Vagina (tissue), 2 donors: ENCODE measurements at regions not wholly inside any gene's neighbourhood (a gene's known extent, or its start where the extent isn't known, plus 50 kb on each side); places are given as distances from the start of the nearest gene placed in this dataset.
"Not testable (repeated sequence)": the region's sequence is repeated elsewhere in the genome, so short reads cannot be mapped to it uniquely, and the experiment has no call there.

Experiments used
- POLR2A ChIP-seq, 2 donors: fragments of 450-650 bp; IDR thresholded peaks; one replicate each; pipeline ENCODE4 v1.6.1; 2017; ENCODE audit warnings: antibody characterized with exemption in 2 of 2, mild to moderate bottlenecking in 2 of 2, moderate library complexity in 2 of 2
- TF ChIP-seq, protein P1 (sequence below), 3 experiments: fragments of 450-650 bp in 2 of 3; fragments of 200-600 bp in 1 of 3; sonication (generic) in 1 of 3; IDR thresholded peaks; one replicate each; pipeline ENCODE4 v1.5.1; 2017 to 2019; ENCODE audit warnings: antibody characterized with exemption in 3 of 3, mild to moderate bottlenecking in 2 of 3, moderate library complexity in 2 of 3

DNA sequence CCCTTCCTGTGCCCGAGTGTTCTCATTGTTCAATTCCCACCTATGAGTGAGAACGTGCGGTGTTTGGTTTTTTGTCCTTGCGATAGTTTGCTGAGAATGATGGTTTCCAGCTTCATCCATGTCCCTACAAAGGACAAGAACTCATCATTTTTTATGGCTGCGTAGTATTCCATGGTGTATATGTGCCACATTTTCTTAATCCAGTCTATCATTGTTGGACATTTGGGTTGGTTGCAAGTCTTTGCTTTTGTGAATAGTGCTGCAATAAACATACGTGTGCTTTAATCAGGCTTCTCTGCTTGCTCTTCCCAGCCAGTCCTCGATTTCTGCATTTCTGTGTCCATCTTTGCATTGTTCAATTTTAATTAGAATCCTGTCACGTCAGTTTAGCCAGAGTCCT lies 75.4 kb upstream of the DTNBP1 start:
- TF ChIP-seq, protein P1, sequence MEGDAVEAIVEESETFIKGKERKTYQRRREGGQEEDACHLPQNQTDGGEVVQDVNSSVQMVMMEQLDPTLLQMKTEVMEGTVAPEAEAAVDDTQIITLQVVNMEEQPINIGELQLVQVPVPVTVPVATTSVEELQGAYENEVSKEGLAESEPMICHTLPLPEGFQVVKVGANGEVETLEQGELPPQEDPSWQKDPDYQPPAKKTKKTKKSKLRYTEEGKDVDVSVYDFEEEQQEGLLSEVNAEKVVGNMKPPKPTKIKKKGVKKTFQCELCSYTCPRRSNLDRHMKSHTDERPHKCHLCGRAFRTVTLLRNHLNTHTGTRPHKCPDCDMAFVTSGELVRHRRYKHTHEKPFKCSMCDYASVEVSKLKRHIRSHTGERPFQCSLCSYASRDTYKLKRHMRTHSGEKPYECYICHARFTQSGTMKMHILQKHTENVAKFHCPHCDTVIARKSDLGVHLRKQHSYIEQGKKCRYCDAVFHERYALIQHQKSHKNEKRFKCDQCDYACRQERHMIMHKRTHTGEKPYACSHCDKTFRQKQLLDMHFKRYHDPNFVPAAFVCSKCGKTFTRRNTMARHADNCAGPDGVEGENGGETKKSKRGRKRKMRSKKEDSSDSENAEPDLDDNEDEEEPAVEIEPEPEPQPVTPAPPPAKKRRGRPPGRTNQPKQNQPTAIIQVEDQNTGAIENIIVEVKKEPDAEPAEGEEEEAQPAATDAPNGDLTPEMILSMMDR (IDR thresholded peaks at IDR 0.05) = not testable (repeated sequence)
- TF ChIP-seq POLR2A (IDR thresholded peaks at IDR 0.05) = not testable (repeated sequence)
